ENCODE measurements at regions not wholly inside any gene's neighbourhood (a gene's known extent, or its start where the extent isn't known, plus 50 kb on each side); places are given as distances from the start of the nearest gene placed in this dataset.

DNA sequence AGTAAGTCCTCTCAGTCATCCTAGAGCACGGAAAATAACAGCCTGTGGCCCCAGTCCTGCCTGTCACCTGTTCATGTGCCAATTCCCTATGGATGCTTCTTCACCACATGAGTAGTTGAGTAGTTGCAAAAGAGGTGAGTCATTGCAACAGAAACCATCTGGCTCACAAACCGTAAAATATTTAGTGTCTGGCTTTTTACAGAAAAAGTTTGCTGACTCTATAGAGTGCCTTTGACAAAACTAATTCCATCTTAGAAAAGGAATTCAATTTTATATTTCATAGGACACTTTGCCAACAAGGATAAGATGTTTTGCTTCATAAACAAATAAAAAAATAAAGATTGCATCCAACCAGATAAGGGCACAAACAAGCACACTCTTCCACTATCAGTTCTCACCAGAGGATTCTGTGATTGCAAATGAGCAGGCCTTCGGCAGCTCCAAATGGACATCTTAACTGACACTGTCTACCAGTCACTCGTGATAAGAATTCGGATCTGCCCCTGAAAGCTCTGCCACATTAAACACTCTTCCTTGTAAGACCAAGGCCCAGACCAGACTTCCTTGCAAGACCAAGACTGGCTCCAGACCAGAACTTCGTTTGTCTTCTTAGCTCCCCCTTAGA lies 242.7 kb upstream of the SEMA3C start:
- no peak for TF ChIP-seq TBP (IDR thresholded peaks at IDR 0.05; ENCODE audit: low read depth, low read length)
- TF ChIP-seq, protein P1, sequence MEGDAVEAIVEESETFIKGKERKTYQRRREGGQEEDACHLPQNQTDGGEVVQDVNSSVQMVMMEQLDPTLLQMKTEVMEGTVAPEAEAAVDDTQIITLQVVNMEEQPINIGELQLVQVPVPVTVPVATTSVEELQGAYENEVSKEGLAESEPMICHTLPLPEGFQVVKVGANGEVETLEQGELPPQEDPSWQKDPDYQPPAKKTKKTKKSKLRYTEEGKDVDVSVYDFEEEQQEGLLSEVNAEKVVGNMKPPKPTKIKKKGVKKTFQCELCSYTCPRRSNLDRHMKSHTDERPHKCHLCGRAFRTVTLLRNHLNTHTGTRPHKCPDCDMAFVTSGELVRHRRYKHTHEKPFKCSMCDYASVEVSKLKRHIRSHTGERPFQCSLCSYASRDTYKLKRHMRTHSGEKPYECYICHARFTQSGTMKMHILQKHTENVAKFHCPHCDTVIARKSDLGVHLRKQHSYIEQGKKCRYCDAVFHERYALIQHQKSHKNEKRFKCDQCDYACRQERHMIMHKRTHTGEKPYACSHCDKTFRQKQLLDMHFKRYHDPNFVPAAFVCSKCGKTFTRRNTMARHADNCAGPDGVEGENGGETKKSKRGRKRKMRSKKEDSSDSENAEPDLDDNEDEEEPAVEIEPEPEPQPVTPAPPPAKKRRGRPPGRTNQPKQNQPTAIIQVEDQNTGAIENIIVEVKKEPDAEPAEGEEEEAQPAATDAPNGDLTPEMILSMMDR (IDR thresholded peaks at IDR 0.05; ENCODE audit: control extremely low read depth in 1 of 3, insufficient read depth in 1 of 3, low read depth in 1 of 3, low read length in 3 of 3) = no peak
- TF ChIP-seq TEAD4 (IDR thresholded peaks at IDR 0.05; ENCODE audit: low read depth, low read length) = no peak
- no peak for TF ChIP-seq RBBP5 (IDR thresholded peaks at IDR 0.05; ENCODE audit: borderline replicate concordance, low read depth, low read length)
- TF ChIP-seq BCL11A (IDR thresholded peaks at IDR 0.05; ENCODE audit: low read depth in 2 of 2, low read length in 2 of 2) = no peak
- TF ChIP-seq, protein P2, sequence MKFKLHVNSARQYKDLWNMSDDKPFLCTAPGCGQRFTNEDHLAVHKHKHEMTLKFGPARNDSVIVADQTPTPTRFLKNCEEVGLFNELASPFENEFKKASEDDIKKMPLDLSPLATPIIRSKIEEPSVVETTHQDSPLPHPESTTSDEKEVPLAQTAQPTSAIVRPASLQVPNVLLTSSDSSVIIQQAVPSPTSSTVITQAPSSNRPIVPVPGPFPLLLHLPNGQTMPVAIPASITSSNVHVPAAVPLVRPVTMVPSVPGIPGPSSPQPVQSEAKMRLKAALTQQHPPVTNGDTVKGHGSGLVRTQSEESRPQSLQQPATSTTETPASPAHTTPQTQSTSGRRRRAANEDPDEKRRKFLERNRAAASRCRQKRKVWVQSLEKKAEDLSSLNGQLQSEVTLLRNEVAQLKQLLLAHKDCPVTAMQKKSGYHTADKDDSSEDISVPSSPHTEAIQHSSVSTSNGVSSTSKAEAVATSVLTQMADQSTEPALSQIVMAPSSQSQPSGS (IDR thresholded peaks at IDR 0.05; ENCODE audit: low read length) = no peak
- TF ChIP-seq POLR2A (IDR thresholded peaks at IDR 0.05; ENCODE audit: control extremely low read depth in 1 of 2, low read depth in 2 of 2, low read length in 2 of 2) = no peak
- TF ChIP-seq SP2 (IDR thresholded peaks at IDR 0.05; ENCODE audit: low read length) = no peak
- TF ChIP-seq BACH1 (IDR thresholded peaks at IDR 0.05; ENCODE audit: low read length) = no peak
- no peak for TF ChIP-seq CHD2 (IDR thresholded peaks at IDR 0.05; ENCODE audit: low read length)
